IgD-negative memory B cell (primary cell): ENCODE measurements at regions not wholly inside any gene's neighbourhood (a gene's known extent, or its start where the extent isn't known, plus 50 kb on each side); places are given as distances from the start of the nearest gene placed in this dataset.

Experiments used
- H3K27ac Mint-ChIP-seq, 3 donors: one replicate each; pipeline ENCODE4 v1.8.0; 2020 to 2022; ENCODE audit warnings: mild to moderate bottlenecking in 3 of 3, mixed read lengths in 3 of 3, moderate library complexity in 1 of 3
- H3K27me3 Mint-ChIP-seq: one replicate; pipeline ENCODE4 v1.8.0; 2021; ENCODE audit warnings: mixed read lengths
- H3K36me3 Mint-ChIP-seq: one replicate; pipeline ENCODE4 v1.8.0; 2020; ENCODE audit warnings: mild to moderate bottlenecking, mixed read lengths
- H3K4me1 Mint-ChIP-seq, 3 donors: one replicate each; pipeline ENCODE4 v1.8.0; 2020 to 2022; ENCODE audit warnings: mixed read lengths in 3 of 3, mild to moderate bottlenecking in 1 of 3
- H3K4me3 Mint-ChIP-seq, 4 donors: one replicate each; pipeline ENCODE4 v1.8.0; 2020 to 2022; ENCODE audit warnings: mild to moderate bottlenecking in 4 of 4, mixed read lengths in 4 of 4, moderate library complexity in 3 of 4
- H3K9me3 Mint-ChIP-seq, 3 donors: one replicate each; pipeline ENCODE4 v1.8.0; 2020 to 2021; ENCODE audit warnings: mixed read lengths in 3 of 3, mild to moderate bottlenecking in 1 of 3

GRCh38 chr21:40901691-40902090, 54.7 kb upstream of the DSCAM start:
- Mint-ChIP-seq H3K4me3 (no peak overlapping the region), H3K36me3 (no peaks in the 10 kb centered on the region), H3K4me1 (peaks cover 0 to 1% (median 0%) of the 10 kb centered on the region in 3 donors), H3K27me3 (no peaks in the 10 kb centered on the region), H3K27ac (no peak overlapping the region), H3K9me3 (peaks cover 4 to 6% (median 4%) of the 10 kb centered on the region in 3 donors)

- Mint-ChIP-seq H3K27me3 (no peaks in the 10 kb centered on the region), H3K27ac (no peak overlapping the region), H3K36me3 (no peaks in the 10 kb centered on the region), H3K4me1 (peaks cover 0 to 1% (median 0%) of the 10 kb centered on the region in 3 donors), H3K4me3 (no peak overlapping the region), H3K9me3 (peaks cover 0 to 4% (median 3%) of the 10 kb centered on the region in 3 donors)
Measured at GRCh38 chr21:40902299-40902698, 55.3 kb upstream of the DSCAM start.

DNA sequence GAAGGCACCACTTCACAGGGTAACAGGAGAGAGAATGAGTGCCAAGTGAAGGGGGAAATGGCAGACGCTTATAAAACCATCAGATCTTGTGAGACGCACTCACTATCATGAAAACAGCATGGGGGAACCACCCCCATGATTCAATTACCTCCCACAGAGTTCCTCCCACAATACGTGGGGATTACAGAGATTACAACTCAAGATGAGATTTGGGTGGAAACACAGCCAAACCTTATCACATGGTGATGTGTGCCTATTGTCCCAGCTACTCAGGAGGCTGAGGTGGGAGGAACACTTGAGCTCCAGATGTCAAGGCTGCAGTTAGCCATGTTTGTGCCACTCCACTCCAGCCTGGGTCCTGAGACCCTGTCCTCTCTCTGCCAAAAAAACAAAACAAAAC, 56.0 kb upstream of the DSCAM start:
- Mint-ChIP-seq H3K4me1 (peaks cover 0 to 1% (median 0%) of the 10 kb centered on the region in 3 donors), H3K4me3 (no peak overlapping the region), H3K36me3 (no peaks in the 10 kb centered on the region)

DNA sequence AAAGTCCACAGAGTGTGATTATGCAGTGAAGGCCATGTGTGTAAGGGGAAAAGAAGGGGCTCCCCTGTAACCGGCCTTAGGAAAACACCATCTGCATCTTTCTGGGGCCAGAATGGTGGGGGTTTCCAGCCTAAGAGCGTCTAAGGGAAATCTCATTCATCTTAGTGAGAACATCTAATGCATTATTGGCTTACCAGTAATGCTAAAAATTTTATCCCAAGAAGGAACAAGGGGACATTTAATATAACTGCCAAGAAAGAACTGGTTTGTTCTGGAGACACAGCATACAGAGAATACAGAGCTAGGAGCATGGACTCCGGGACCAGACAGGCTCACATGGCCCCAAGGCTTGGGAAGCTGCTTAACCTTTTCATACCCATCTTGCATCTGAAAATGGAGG, 58.3 kb upstream of the DSCAM start:
- Mint-ChIP-seq H3K27me3 (no peaks in the 10 kb centered on the region), H3K4me1 (peaks cover 0 to 1% (median 0%) of the 10 kb centered on the region in 3 donors), H3K27ac (no peak overlapping the region), H3K9me3 (peaks cover 3 to 4% (median 4%) of the 10 kb centered on the region in 3 donors), H3K4me3 (no peak overlapping the region), H3K36me3 (no peaks in the 10 kb centered on the region)

More for the DNA sequence above, 56.0 kb upstream of the DSCAM start:
- Mint-ChIP-seq H3K9me3 (peaks cover 0 to 4% (median 3%) of the 10 kb centered on the region in 3 donors), H3K27ac (peak overlapping the region in 1 of 3 donors; percentile 64), H3K27me3 (no peaks in the 10 kb centered on the region)

GRCh38 chr21:40912375-40912774, 65.4 kb upstream of the DSCAM start:
- Mint-ChIP-seq H3K4me3 (no peak overlapping the region), H3K36me3 (no peaks in the 10 kb centered on the region), H3K9me3 (peaks cover 6 to 13% (median 7%) of the 10 kb centered on the region in 3 donors), H3K27me3 (no peaks in the 10 kb centered on the region), H3K4me1 (peaks cover 0 to 2% (median 0%) of the 10 kb centered on the region in 3 donors), H3K27ac (no peak overlapping the region)

DNA sequence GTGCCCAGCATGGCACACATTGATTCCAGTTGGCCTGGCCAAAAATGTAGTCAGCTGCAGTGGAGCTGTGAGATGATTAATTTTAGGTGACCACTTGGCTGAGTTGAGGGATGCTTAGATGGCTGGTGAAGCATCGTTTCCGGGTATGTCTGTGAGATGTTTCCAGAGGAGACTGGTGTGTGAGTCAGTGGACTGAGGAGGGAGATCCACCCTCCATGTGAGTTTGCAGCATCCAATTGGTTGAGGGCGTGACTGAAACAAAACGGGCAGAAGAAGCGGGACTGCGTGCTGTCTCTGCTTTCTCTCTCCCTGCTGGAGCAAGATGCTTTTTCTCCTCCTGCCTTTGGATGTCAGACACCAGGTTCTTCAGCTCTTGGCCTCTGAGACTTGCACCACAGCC, 68.2 kb upstream of the DSCAM start:
- Mint-ChIP-seq H3K27me3 (no peaks in the 10 kb centered on the region), H3K4me3 (no peak overlapping the region), H3K36me3 (no peaks in the 10 kb centered on the region), H3K4me1 (peaks cover 0 to 2% (median 0%) of the 10 kb centered on the region in 3 donors), H3K27ac (no peak overlapping the region), H3K9me3 (peaks cover 6 to 10% (median 8%) of the 10 kb centered on the region in 3 donors)

GRCh38 chr21:40923407-40923806, 76.4 kb upstream of the DSCAM start:
- H3K27me3 Mint-ChIP-seq = no peaks in the 10 kb centered on the region
- H3K9me3 Mint-ChIP-seq = peaks cover 5 to 8% (median 6%) of the 10 kb centered on the region in 3 donors
- no peaks in the 10 kb centered on the region for H3K36me3 Mint-ChIP-seq
- no peak overlapping the region for H3K4me3 Mint-ChIP-seq
- H3K27ac Mint-ChIP-seq = no peak overlapping the region
- H3K4me1 Mint-ChIP-seq = no peaks in the 10 kb centered on the region

- Mint-ChIP-seq H3K9me3 (peaks cover 6 to 10% (median 8%) of the 10 kb centered on the region in 3 donors), H3K36me3 (no peaks in the 10 kb centered on the region), H3K27me3 (no peaks in the 10 kb centered on the region), H3K27ac (no peak overlapping the region), H3K4me1 (no peaks in the 10 kb centered on the region), H3K4me3 (no peak overlapping the region)
Measured at GRCh38 chr21:40923901-40924300, 76.9 kb upstream of the DSCAM start.

GRCh38 chr21:40924641-40925040, 77.7 kb upstream of the DSCAM start:
- no peaks in the 10 kb centered on the region for H3K27me3 Mint-ChIP-seq
- H3K9me3 Mint-ChIP-seq = peaks cover 9 to 12% (median 10%) of the 10 kb centered on the region in 3 donors
- H3K36me3 Mint-ChIP-seq = no peaks in the 10 kb centered on the region
- no peaks in the 10 kb centered on the region for H3K4me1 Mint-ChIP-seq
- no peak overlapping the region for H3K4me3 Mint-ChIP-seq
- no peak overlapping the region for H3K27ac Mint-ChIP-seq

DNA sequence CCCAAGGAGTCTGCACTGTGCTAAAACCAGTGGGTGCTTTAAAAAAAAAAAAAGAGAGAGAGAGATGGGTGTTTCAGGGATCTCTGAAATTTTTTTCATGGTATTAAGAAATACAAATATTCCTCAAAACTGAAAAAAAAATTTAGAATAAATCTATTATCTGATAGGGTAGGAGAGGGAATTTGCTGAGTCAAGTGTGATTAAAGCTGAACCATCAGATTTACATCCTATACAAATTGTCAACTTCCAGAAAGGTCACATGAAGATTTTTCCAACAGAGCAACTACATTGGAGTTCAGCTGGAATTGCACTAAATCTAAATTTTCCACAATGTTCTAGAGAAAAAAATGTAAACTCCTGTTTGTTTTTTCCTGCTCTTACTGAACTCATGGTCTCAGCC, 79.3 kb upstream of the DSCAM start:
- H3K27ac Mint-ChIP-seq = no peak overlapping the region
- no peaks in the 10 kb centered on the region for H3K27me3 Mint-ChIP-seq
- H3K9me3 Mint-ChIP-seq = peaks cover 9 to 19% (median 16%) of the 10 kb centered on the region in 3 donors
- H3K36me3 Mint-ChIP-seq = no peaks in the 10 kb centered on the region
- no peaks in the 10 kb centered on the region for H3K4me1 Mint-ChIP-seq
- H3K4me3 Mint-ChIP-seq = no peak overlapping the region

- H3K36me3 Mint-ChIP-seq = no peaks in the 10 kb centered on the region
- H3K9me3 Mint-ChIP-seq = peaks cover 7 to 24% (median 16%) of the 10 kb centered on the region in 3 donors
- peaks cover 3% of the 10 kb centered on the region for H3K27me3 Mint-ChIP-seq
- no peak overlapping the region for H3K27ac Mint-ChIP-seq
- no peak overlapping the region for H3K4me3 Mint-ChIP-seq
- no peaks in the 10 kb centered on the region for H3K4me1 Mint-ChIP-seq
Measured at GRCh38 chr21:40929833-40930232, 82.9 kb upstream of the DSCAM start.

DNA sequence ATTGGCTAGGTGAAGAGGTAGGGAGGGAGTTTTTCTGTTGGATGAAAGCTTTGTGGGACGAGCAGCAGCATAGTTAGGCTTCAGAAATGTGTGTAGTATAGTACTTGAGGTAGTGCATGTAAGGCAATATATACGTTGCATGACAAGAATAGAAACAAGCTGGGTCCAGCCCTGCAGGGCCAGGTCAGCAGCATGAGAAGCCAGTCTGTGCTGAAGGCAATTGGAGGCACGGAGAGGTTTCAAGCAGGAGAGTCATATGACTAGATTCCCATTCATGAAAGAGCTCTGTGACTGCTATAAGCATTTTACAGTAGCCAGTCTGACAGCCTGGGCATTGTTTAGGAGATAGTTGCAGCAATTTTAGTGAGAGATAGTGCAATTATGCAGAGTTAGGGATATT, 84.2 kb upstream of the DSCAM start:
- Mint-ChIP-seq H3K27me3 (peaks cover 3% of the 10 kb centered on the region), H3K36me3 (no peaks in the 10 kb centered on the region), H3K9me3 (peaks cover 7 to 24% (median 16%) of the 10 kb centered on the region in 3 donors), H3K4me3 (no peak overlapping the region), H3K4me1 (no peaks in the 10 kb centered on the region), H3K27ac (no peak overlapping the region)

GRCh38 chr21:40936178-40936577, 89.2 kb upstream of the DSCAM start:
- no peaks in the 10 kb centered on the region for H3K36me3 Mint-ChIP-seq
- H3K9me3 Mint-ChIP-seq = peaks cover under 1 to 6% (median 2%) of the 10 kb centered on the region in 3 donors
- no peaks in the 10 kb centered on the region for H3K4me1 Mint-ChIP-seq
- no peak overlapping the region for H3K4me3 Mint-ChIP-seq
- H3K27me3 Mint-ChIP-seq = peaks cover 3% of the 10 kb centered on the region
- no peak overlapping the region for H3K27ac Mint-ChIP-seq

GRCh38 chr21:40936771-40937261, 89.9 kb upstream of the DSCAM start:
- H3K36me3 Mint-ChIP-seq = no peaks in the 10 kb centered on the region
- H3K27ac Mint-ChIP-seq = no peak overlapping the region
- no peaks in the 10 kb centered on the region for H3K4me1 Mint-ChIP-seq
- H3K9me3 Mint-ChIP-seq = no peaks in the 10 kb centered on the region
- no peak overlapping the region for H3K4me3 Mint-ChIP-seq
- peaks cover 1% of the 10 kb centered on the region for H3K27me3 Mint-ChIP-seq

GRCh38 chr21:40938078-40938477, 91.1 kb upstream of the DSCAM start:
- Mint-ChIP-seq H3K36me3 (no peaks in the 10 kb centered on the region), H3K4me1 (no peaks in the 10 kb centered on the region), H3K4me3 (no peak overlapping the region), H3K9me3 (no peaks in the 10 kb centered on the region), H3K27ac (no peak overlapping the region), H3K27me3 (peaks cover under 1% of the 10 kb centered on the region)

- no peaks in the 10 kb centered on the region for H3K4me1 Mint-ChIP-seq
- H3K4me3 Mint-ChIP-seq = no peak overlapping the region
- H3K36me3 Mint-ChIP-seq = no peaks in the 10 kb centered on the region
- H3K27me3 Mint-ChIP-seq = no peaks in the 10 kb centered on the region
- H3K27ac Mint-ChIP-seq = no peak overlapping the region
- peaks cover 0 to 2% (median 0%) of the 10 kb centered on the region in 3 donors for H3K9me3 Mint-ChIP-seq
Measured at GRCh38 chr21:40938611-40939010, 91.7 kb upstream of the DSCAM start.
